ENCODE measurements at regions not wholly inside any gene's neighbourhood (a gene's known extent, or its start where the extent isn't known, plus 50 kb on each side); places are given as distances from the start of the nearest gene placed in this dataset.

DNA sequence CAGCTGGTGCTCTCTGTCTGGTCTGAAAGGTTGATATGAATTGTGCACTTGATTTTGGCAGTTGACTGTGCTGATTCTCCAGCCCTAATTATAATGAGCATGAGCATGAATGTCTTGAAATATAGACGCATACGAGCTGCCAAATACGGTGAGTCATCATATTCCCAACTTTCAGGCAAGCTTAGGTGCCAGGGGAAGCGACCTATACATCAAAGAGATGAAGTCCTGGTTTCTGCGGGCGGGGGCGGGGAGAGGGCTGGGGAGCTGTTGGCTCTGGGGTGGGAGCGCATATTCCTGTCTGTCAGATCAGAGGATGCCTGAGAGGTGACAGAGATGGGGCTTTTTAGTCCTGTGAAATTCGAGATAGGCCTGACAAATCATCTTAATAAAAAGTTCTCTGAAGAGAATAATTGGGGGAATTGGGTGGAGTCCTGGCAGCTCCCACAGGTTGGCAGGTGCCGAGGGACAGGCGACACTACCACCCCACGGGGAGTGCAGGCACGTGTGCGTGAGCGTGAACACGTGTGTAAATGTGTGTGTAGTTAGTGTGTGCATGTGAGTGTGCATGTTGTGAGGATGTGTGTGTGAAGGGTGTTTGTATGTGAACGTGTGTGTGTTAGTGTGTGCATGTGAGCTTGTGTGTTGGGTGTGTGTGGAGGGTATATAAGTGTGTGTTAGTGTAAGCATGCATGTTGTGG is 865.3 kb downstream of the TBC1D22A start:
- H3K4me1 ChIP-seq (ENCODE audit: control insufficient read depth, insufficient read depth, low read length) = peaks cover 4% of the 10 kb centered on the region
- H3K27ac ChIP-seq (ENCODE audit: low read depth, low read length) = no peak overlapping the region
- H3K9ac ChIP-seq (ENCODE audit: low read length) = no peak overlapping the region
- no peaks in the 10 kb centered on the region for H3K27me3 ChIP-seq (ENCODE audit: control insufficient read depth, insufficient read depth, low read length)
- H3K4me3 ChIP-seq (ENCODE audit: low read length) = no peak overlapping the region
- H3K36me3 ChIP-seq (ENCODE audit: control insufficient read depth, insufficient read depth, low read length) = no peaks in the 10 kb centered on the region

DNA sequence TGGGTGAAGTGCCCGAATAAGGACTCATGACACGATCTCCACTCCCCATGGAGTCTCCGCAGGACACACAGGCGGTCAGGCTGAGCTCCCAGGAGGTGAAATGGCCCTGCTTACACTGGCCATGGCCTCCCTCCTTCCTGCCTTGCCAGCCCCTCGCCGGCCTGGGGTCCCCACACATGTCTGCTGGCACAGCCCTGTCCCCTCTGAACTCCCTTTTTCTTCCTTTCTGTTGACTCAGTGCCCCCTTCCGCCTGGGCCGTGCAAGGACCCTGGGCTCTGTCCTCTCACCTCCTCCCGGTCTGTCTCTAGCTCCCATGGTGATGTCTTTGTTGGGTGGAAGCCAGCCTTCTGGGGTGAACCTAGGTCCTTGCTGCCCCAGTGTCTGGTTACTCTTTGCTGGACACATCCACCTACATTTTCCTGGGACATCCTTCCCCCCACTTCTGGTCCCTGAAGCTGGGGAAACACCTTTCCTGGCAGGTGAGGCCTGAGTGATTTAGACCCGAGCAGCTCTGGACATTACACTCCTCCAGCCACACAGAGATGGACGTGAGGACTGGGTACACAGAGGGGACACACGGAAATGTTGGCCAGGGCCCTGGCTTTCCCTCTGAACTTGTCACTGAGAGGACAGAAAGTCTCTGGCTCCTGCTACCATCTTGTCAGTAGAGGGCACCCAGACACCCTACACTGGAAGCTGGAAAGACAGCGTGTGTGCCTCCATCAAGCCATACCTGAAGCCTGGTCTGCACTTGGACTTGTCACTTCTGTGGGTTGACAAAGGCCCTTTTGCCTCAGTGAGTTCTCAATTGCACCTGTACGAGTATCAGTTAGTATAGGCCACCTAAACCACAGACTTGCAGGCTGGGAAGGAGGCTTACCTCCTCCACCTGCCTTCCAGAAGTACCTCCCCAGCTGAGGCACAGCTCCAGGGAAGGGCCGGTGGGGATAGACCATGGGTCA is 864.3 kb downstream of the TBC1D22A start:
- Histone ChIP-seq H3K9ac (ENCODE audit: low read length) (no peak overlapping the region), H3K27ac (ENCODE audit: low read depth, low read length) (no peak overlapping the region), H3K36me3 (ENCODE audit: control insufficient read depth, insufficient read depth, low read length) (no peaks in the 10 kb centered on the region), H3K4me1 (ENCODE audit: control insufficient read depth, insufficient read depth, low read length) (peaks cover 4% of the 10 kb centered on the region), H3K27me3 (ENCODE audit: control insufficient read depth, insufficient read depth, low read length) (no peaks in the 10 kb centered on the region), H3K4me3 (ENCODE audit: low read length) (no peak overlapping the region)

DNA sequence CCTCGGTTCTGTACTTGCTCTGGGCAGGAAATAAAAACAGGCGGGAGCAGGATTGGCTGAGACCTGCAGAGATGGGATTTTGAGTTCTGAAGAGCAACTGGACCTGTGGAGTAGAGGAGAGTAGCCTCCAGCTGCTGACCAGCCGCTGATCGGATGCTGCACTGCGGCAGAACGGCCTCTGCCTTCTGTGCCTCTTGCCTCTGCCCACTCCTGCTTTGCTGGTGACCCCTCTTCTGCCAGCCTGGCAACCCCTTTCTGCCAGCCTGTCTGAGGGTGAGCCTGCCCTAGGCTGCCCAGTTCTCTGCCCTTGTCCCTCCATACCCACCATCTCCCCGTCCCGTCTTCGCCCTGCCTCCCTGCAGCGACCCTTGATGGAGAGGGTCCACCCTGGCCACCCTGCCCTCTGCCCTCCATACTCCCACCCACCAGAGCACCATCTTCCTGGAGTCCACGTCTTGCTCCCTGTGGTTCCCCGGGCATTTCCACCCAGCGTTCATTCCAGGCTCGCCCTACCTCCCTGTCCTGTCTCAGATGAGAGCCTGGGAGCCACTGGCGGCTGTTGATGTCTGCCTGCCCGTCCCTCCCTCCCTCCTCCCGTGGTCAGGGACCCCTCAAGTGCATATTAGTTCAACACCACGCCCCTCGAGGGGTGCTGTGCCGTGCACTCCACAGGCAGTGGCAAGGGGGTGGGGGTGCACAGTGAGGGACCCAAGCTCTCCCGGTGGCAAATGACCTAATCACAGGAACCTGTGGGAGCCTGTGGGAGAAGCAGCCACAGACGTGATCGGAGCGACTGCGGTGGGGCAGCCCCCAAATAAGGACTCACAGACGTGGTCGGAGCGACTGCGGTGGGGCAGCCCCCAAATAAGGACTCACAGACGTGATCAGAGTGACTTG is 863.3 kb downstream of the TBC1D22A start:
- no peaks in the 10 kb centered on the region for H3K36me3 ChIP-seq (ENCODE audit: control insufficient read depth, insufficient read depth, low read length)
- H3K9ac ChIP-seq (ENCODE audit: low read length) = no peak overlapping the region
- H3K27ac ChIP-seq (ENCODE audit: low read depth, low read length) = no peak overlapping the region
- no peaks in the 10 kb centered on the region for H3K27me3 ChIP-seq (ENCODE audit: control insufficient read depth, insufficient read depth, low read length)
- H3K4me1 ChIP-seq (ENCODE audit: control insufficient read depth, insufficient read depth, low read length) = peaks cover 4% of the 10 kb centered on the region
- no peak overlapping the region for H3K4me3 ChIP-seq (ENCODE audit: low read length)

DNA sequence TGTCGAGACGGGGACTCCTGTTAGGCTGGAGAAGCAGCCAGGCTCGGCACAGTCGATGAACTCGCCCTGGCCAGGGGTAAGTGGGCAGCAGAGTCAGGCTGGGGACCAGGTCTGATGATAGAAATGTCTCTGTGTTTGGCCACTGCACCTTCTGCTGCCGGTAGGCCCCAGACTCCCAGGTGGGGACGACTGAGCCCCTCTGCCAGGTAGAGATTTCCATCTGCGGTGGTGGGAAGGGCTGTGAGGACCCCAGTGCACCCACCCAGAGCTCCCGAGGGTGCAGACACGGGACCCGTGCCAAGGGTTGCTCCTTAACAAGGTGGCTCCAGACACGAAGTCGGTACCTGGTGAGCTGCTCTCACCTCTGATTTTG is 862.5 kb downstream of the TBC1D22A start:
- no peak overlapping the region for H3K9ac ChIP-seq (ENCODE audit: low read length)
- no peak overlapping the region for H3K4me3 ChIP-seq (ENCODE audit: low read length)
- peaks cover 4% of the 10 kb centered on the region for H3K4me1 ChIP-seq (ENCODE audit: control insufficient read depth, insufficient read depth, low read length)
- H3K27me3 ChIP-seq (ENCODE audit: control insufficient read depth, insufficient read depth, low read length) = no peaks in the 10 kb centered on the region
- no peaks in the 10 kb centered on the region for H3K36me3 ChIP-seq (ENCODE audit: control insufficient read depth, insufficient read depth, low read length)
- no peak overlapping the region for H3K27ac ChIP-seq (ENCODE audit: low read depth, low read length)

DNA sequence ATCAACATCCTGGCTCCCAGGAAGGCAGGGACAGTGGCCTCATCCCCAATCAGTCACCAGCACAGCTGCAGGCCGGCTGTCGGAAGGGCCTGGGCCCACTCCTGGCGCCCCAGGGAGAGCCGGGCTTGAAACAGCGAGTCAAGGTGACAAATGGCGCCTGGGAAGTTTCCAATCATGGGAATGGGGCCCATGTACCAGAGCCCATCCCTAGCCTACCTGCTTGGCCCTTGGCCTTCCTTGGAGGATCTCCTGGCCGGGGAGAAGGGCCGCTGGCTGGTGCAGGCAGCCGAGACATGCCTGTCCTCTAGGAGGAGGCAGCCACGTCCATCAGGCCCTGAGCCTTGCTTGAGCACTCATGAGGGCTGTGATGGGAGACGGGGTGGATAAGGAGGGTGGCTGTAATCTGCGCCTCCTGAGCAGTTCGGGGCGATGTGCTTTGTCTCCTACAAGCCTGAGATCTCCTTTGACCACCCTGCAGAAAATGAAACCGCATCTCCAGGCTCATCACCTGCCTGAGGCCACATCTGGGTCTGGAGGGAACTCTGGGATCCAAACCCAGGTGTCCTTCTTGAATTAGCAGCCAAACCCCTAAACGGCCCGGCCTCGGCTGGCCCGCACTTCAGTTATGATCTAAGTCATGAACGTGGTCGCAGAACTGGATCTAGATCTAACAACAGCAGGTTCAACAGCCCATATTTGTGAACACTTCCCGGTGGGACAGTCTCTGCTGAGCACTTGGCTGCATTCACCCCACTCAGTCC is 862.0 kb downstream of the TBC1D22A start:
- Histone ChIP-seq H3K36me3 (ENCODE audit: control insufficient read depth, insufficient read depth, low read length) (no peaks in the 10 kb centered on the region), H3K9ac (ENCODE audit: low read length) (no peak overlapping the region), H3K4me1 (ENCODE audit: control insufficient read depth, insufficient read depth, low read length) (peaks cover 4% of the 10 kb centered on the region), H3K27me3 (ENCODE audit: control insufficient read depth, insufficient read depth, low read length) (no peaks in the 10 kb centered on the region), H3K4me3 (ENCODE audit: low read length) (no peak overlapping the region), H3K27ac (ENCODE audit: low read depth, low read length) (no peak overlapping the region)

DNA sequence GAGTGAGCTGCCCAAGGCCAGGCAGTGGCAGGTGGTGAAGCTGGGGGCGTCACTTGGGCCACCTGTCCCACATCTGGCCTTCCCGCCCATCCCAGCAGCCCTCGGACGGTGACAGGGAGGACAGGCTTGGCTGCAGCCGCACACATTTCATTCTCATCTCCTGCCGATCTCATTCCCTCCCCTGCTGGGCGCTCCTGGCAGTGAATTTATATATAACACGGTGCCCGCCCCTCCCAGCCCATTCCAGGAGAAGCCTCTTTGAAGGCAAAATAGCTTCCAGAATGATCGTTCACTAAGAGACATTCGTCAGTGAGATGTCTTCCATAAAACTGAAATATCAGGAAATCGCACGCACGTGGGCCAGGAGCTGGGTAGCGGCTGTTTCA is 861.3 kb downstream of the TBC1D22A start:
- Histone ChIP-seq H3K27me3 (ENCODE audit: control insufficient read depth, insufficient read depth, low read length) (no peaks in the 10 kb centered on the region), H3K4me3 (ENCODE audit: low read length) (no peak overlapping the region), H3K9ac (ENCODE audit: low read length) (no peak overlapping the region)

DNA sequence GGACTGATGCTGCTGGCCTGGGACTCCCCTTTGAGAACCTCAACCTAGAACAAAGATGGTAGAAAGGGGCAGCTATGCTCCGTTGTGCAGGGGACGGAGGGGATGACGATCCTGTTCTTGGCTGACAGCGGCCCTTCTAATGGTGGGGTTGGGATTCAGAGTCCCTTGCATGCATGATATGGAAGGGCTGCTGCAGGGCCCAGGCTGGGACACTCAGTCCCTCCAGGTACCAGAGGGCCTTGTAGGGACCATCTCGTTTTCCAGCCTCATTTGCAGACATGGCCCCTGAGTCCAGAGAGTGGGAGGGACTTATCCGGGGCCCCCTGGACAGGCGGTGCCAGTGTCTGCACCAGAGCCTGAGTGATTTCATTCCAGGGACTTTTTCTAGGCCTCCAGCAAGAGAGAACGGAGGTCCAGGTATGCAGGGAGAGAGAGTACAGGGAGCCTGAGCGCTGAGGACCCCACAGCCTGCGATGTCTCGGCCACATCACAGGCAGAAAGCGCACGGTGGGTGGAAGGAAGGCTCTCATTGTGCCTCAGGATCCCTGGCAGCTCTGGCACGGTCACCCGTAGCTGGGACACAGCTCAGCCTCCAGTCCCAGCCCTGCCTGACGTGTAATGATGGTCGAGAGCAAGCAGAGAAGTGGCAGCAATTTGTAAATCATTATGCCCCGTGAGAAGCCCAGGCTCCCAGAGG is 860.8 kb downstream of the TBC1D22A start:
- no peak overlapping the region for H3K9ac ChIP-seq (ENCODE audit: low read length)
- no peaks in the 10 kb centered on the region for H3K27me3 ChIP-seq (ENCODE audit: control insufficient read depth, insufficient read depth, low read length)

More for the DNA sequence above, 861.3 kb downstream of the TBC1D22A start:
- Histone ChIP-seq H3K27ac (ENCODE audit: low read depth, low read length) (no peak overlapping the region), H3K4me1 (ENCODE audit: control insufficient read depth, insufficient read depth, low read length) (peaks cover 4% of the 10 kb centered on the region), H3K36me3 (ENCODE audit: control insufficient read depth, insufficient read depth, low read length) (no peaks in the 10 kb centered on the region)

DNA sequence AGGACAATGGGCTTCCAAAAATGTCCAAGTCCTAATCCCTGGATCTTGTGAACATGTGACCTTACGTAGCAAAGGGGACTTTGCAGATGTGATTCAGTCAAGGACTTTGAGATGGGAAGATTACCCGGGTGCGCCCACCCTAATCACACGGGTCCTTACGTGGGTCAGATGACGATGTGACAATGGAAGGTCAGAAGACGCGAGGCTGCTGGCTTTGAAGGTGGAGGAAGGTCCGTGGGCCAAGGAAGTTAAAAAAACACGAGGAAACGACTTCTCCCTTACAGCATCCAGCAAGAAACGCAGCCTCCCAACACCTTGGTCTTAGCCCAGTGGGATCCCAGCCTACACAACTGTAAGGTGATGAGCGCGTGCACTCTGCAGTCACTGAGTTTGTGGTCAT is 860.1 kb downstream of the TBC1D22A start:
- Histone ChIP-seq H3K4me3 (ENCODE audit: low read length) (no peak overlapping the region), H3K27ac (ENCODE audit: low read depth, low read length) (no peak overlapping the region), H3K36me3 (ENCODE audit: control insufficient read depth, insufficient read depth, low read length) (no peaks in the 10 kb centered on the region), H3K4me1 (ENCODE audit: control insufficient read depth, insufficient read depth, low read length) (peaks cover 4% of the 10 kb centered on the region), H3K27me3 (ENCODE audit: control insufficient read depth, insufficient read depth, low read length) (no peaks in the 10 kb centered on the region), H3K9ac (ENCODE audit: low read length) (no peak overlapping the region)

More for the DNA sequence above, 860.8 kb downstream of the TBC1D22A start:
- no peaks in the 10 kb centered on the region for H3K36me3 ChIP-seq (ENCODE audit: control insufficient read depth, insufficient read depth, low read length)
- H3K27ac ChIP-seq (ENCODE audit: low read depth, low read length) = no peak overlapping the region
- no peak overlapping the region for H3K4me3 ChIP-seq (ENCODE audit: low read length)
- peaks cover 4% of the 10 kb centered on the region for H3K4me1 ChIP-seq (ENCODE audit: control insufficient read depth, insufficient read depth, low read length)

DNA sequence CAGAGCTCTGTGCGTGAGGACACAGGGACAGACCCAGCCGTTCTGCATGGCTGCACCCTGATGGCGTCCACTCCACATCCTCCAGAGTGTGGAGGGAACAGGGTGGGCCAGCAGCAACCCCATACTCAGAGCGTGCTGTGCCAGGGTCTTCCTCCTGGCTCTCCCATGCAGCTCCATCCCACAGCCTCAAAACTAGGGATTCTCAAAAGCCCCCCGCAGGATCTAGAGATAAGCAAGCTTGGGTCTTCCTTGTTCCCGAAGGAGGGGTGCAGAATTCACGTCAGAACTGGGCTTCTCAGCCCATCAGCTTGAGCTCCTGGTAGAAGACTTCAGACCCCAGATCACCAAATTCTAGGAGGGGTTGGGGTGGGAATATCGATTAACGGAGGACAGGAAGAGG is 858.8 kb downstream of the TBC1D22A start:
- no peak overlapping the region for H3K9ac ChIP-seq (ENCODE audit: low read length)
- no peaks in the 10 kb centered on the region for H3K4me1 ChIP-seq (ENCODE audit: control insufficient read depth, insufficient read depth, low read length)
- H3K4me3 ChIP-seq (ENCODE audit: low read length) = no peak overlapping the region
- H3K27ac ChIP-seq (ENCODE audit: low read depth, low read length) = no peak overlapping the region
- H3K27me3 ChIP-seq (ENCODE audit: control insufficient read depth, insufficient read depth, low read length) = no peaks in the 10 kb centered on the region
- no peaks in the 10 kb centered on the region for H3K36me3 ChIP-seq (ENCODE audit: control insufficient read depth, insufficient read depth, low read length)

DNA sequence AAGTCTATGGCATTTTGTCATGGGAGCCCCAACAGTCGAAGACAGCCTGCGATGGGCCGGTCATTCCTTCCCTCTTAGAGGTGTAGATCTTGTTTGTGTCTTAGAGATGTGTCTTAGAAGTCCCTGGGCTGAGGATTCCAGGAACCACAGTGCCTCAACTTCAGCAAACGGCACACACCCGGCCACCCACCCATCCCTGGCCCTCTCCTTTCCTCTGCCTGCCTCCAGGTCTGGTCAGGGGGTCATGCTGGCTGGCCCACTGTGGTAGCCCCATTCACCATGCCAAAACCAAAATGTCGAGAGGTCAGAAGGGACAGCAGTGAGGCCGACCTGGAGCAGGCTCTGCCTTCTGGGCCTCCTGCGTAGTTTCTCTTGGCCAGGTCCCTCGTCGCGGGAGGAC is 857.9 kb downstream of the TBC1D22A start:
- Histone ChIP-seq H3K27ac (ENCODE audit: low read depth, low read length) (no peak overlapping the region), H3K9ac (ENCODE audit: low read length) (no peak overlapping the region), H3K27me3 (ENCODE audit: control insufficient read depth, insufficient read depth, low read length) (no peaks in the 10 kb centered on the region), H3K4me3 (ENCODE audit: low read length) (no peak overlapping the region), H3K36me3 (ENCODE audit: control insufficient read depth, insufficient read depth, low read length) (no peaks in the 10 kb centered on the region), H3K4me1 (ENCODE audit: control insufficient read depth, insufficient read depth, low read length) (no peaks in the 10 kb centered on the region)

DNA sequence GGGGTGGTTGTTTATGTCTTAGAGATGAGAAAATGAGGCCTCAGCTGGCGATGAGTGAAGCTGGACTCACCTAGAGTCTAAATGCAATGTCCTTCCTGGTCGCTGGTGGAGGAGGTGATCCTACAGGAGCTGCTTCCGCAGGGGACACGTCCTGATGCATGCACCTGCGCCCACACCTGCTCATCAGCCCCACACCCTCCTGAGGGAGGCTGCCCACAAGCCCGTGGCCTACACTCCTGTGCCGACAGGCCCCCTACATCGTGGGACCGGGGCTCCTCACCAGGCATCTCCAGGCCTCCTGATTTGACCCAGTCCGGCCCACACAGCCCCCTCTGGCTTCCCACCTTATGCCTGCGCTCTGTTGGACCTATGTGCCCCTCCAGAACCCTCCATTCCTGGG is 857.2 kb downstream of the TBC1D22A start:
- Histone ChIP-seq H3K9ac (ENCODE audit: low read length) (no peak overlapping the region), H3K4me1 (ENCODE audit: control insufficient read depth, insufficient read depth, low read length) (no peaks in the 10 kb centered on the region), H3K4me3 (ENCODE audit: low read length) (no peak overlapping the region), H3K27me3 (ENCODE audit: control insufficient read depth, insufficient read depth, low read length) (no peaks in the 10 kb centered on the region), H3K36me3 (ENCODE audit: control insufficient read depth, insufficient read depth, low read length) (no peaks in the 10 kb centered on the region), H3K27ac (ENCODE audit: low read depth, low read length) (no peak overlapping the region)
